Kidney (tissue), 13 donors: ENCODE measurements at regions not wholly inside any gene's neighbourhood (a gene's known extent, or its start where the extent isn't known, plus 50 kb on each side); places are given as distances from the start of the nearest gene placed in this dataset.

Experiments
- DNase-seq, 5 donors: peaks; one replicate each; pipeline ENCODE4 v3.0.0-alpha.2; 2013 to 2020
- FAIRE-seq: peaks from 2 replicates; lab custom pipeline; 2012; peaks lifted over from hg19 to GRCh38; lab: Jason Lieb, UNC
- H3K27ac ChIP-seq, 2 donors: one replicate each; pipeline ENCODE4 v1.7.0; 2013; ENCODE audit warnings: low read depth in 2 of 2, low read length in 2 of 2, inconsistent platforms in 1 of 2
- H3K27me3 ChIP-seq: one replicate; pipeline ENCODE4 v1.7.1; 2013; ENCODE audit warnings: low read length, inconsistent platforms; ENCODE audit not compliant: control insufficient read depth, insufficient read depth
- H3K36me3 ChIP-seq, 3 donors: one replicate each; pipeline versions ENCODE4 v1.7.0 to v1.7.1; 2013; ENCODE audit warnings: low read length in 3 of 3, control low read depth in 1 of 3, inconsistent platforms in 1 of 3; ENCODE audit not compliant: insufficient read depth in 3 of 3, control insufficient read depth in 2 of 3
- H3K4me1 ChIP-seq, 3 donors: one replicate each; pipeline versions ENCODE4 v1.7.0 to v1.7.1; 2013; ENCODE audit warnings: low read length in 3 of 3, inconsistent platforms in 1 of 3, low read depth in 1 of 3; ENCODE audit not compliant: control insufficient read depth in 2 of 3, insufficient read depth in 2 of 3
- H3K4me3 ChIP-seq, 3 donors: one replicate each; pipeline versions ENCODE4 v1.7.0 to v1.8.1; 2013; ENCODE audit warnings: low read length in 3 of 3, control low read depth in 1 of 3, inconsistent platforms in 1 of 3
- H3K9ac ChIP-seq, 3 donors: one replicate each; pipeline versions ENCODE4 v1.7.0 to v1.7.1; 2013; ENCODE audit warnings: low read length in 3 of 3, control low read depth in 1 of 3, inconsistent platforms in 1 of 3
- H3K9me3 ChIP-seq, 3 donors: one replicate each; pipeline versions ENCODE4 v1.7.0 to v1.7.1; 2013; ENCODE audit warnings: low read length in 3 of 3, control low read depth in 1 of 3, inconsistent platforms in 1 of 3; ENCODE audit not compliant: control insufficient read depth in 2 of 3, insufficient read depth in 1 of 3
- intact Hi-C: fragments of 100-400 bp; cut with DNase I; formaldehyde crosslinking; loops from one replicate; pipeline ENCODE4 v1.11.1; 2022
- TF ChIP-seq, protein P1 (sequence below): IDR thresholded peaks from 3 replicates; pipeline ENCODE4 v1.5.1; 2012; ENCODE audit warnings: mild to moderate bottlenecking, moderate library complexity, borderline replicate concordance; ENCODE audit not compliant: insufficient read depth; ENCODE audit errors: extremely low read depth
- donor health status: control.
- donor health status: control.
- donor health status: control.
- donor health status: control.
- donor health status: control.
- donor health status: DM: yes; HTN: yes; CAD: no.
- donor health status: Normal renal cell carcinoma (clear cell type).

DNA sequence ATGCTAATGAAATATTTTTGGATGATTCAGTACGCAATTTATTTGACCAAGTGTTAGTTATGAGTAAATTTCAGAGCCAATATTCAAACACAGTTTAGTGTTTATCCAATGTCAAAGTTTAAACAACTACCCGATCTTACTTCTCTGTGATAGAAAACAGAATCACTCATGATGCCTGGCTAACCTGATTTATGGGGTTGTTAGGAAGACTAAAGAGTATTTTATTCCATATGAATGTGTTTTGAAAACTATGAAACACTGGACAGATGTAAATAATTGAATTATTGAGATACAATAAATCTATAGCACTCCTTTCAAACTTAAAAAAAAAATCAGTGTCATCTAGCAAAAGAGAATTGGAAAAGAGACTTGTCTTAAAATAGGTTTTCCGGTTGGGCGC lies 1181.8 kb downstream of the EFNB2 start:
- Histone ChIP-seq H3K9ac (no peak overlapping the region), H3K36me3 (no peaks in the 10 kb centered on the region), H3K4me3 (no peak overlapping the region), H3K27me3 (no peaks in the 10 kb centered on the region), H3K9me3 (no peaks in the 10 kb centered on the region), H3K27ac (no peak overlapping the region), H3K4me1 (no peaks in the 10 kb centered on the region)
- DNase-seq (no peak), FAIRE-seq (no peak)
- intact Hi-C loops: no loop called here
- TF ChIP-seq, protein P1, sequence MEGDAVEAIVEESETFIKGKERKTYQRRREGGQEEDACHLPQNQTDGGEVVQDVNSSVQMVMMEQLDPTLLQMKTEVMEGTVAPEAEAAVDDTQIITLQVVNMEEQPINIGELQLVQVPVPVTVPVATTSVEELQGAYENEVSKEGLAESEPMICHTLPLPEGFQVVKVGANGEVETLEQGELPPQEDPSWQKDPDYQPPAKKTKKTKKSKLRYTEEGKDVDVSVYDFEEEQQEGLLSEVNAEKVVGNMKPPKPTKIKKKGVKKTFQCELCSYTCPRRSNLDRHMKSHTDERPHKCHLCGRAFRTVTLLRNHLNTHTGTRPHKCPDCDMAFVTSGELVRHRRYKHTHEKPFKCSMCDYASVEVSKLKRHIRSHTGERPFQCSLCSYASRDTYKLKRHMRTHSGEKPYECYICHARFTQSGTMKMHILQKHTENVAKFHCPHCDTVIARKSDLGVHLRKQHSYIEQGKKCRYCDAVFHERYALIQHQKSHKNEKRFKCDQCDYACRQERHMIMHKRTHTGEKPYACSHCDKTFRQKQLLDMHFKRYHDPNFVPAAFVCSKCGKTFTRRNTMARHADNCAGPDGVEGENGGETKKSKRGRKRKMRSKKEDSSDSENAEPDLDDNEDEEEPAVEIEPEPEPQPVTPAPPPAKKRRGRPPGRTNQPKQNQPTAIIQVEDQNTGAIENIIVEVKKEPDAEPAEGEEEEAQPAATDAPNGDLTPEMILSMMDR: no peak

DNA sequence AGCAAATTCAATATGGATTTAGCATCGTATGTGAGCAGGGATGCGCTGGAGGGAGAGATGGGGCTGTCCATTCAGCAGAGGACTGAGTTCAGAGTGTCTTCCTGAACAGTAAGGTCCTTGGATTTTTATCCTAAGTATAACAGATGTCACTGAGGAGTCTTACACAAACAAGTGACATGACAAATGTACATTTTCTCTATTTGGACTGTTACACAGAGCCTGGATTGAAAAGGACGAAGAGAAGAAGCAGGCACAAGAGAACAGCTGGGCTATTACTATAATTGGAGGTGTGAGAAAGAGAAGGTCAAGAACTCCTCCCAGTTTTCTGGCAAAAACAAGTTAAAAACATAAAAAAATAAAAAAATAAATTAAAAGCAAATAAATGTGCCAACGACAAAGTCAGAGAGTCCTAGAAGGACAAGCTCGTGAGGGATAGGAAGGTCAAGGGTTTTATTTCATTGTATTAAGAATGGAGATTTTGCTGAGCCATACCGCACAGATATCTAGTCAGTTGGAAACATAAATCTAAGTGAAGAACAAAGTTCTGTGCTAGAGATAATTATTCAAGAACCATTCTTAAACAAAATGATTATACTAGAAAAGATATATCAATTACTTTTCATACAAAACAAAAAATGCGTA lies 1186.3 kb downstream of the EFNB2 start:
- H3K4me1 ChIP-seq: no peaks in the 10 kb centered on the region
- no peak overlapping the region for H3K9ac ChIP-seq
- H3K27me3 ChIP-seq: no peaks in the 10 kb centered on the region
- no peaks in the 10 kb centered on the region for H3K9me3 ChIP-seq
- DNase-seq (no peak), FAIRE-seq (no peak)
- H3K4me3 ChIP-seq: no peak overlapping the region
- TF ChIP-seq, protein P1: no peak
- H3K36me3 ChIP-seq: no peaks in the 10 kb centered on the region
- intact Hi-C loops: no loop called here
- H3K27ac ChIP-seq: no peak overlapping the region

DNA sequence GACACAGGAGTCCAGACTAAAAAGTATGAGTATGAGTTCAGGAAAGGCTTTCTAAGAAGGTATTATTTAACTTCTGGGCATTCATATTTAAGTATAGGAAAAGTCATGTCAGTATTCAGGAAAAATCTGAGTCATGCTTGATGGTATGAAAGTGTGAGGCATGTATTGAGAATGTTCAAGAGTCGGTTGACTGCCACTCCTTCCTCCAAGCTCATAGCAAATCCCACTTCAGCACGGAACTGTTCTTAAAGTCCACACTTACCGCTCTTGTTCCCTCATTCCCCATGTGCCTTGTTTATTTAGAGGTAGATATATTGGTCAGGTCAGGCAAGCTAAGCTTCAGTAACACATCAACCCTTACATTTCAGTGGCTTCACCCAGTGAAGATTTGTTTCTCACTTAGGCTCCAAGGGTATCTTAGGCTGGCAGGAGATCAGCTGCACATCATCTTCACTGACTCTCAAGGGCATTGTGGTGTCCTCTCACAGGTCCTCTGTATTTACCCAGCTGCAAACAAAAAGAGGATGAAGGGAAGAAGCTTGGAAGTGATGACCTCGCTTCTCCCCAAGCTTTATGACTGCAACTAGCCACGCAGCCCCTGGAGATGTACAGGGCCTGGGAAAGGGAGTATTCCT lies 1189.2 kb downstream of the EFNB2 start:
- TF ChIP-seq, protein P1: no peak
- H3K4me3 ChIP-seq: no peak overlapping the region
- H3K4me1 ChIP-seq: no peaks in the 10 kb centered on the region
- H3K27ac ChIP-seq: no peak overlapping the region
- H3K36me3 ChIP-seq: no peaks in the 10 kb centered on the region
- H3K9ac ChIP-seq: no peak overlapping the region
- DNase-seq (no peak), FAIRE-seq (no peak)
- intact Hi-C loops: no loop called here
- no peaks in the 10 kb centered on the region for H3K9me3 ChIP-seq
- H3K27me3 ChIP-seq: no peaks in the 10 kb centered on the region
